GM11168 (cell line): ENCODE measurements at regions not wholly inside any gene's neighbourhood (a gene's known extent, or its start where the extent isn't known, plus 50 kb on each side); places are given as distances from the start of the nearest gene placed in this dataset.

Source experiments
- in situ Hi-C: fragments of 300-500 bp; cut with MboI; formaldehyde crosslinking; loops from one replicate; pipeline ENCODE4 v1.12.0; 2022; ENCODE audit warnings: low sequenced_read_pairs; ENCODE audit not compliant: unreplicated experiment

GRCh38 chr1:163864207-163864606, 542.5 kb downstream of the NUF2 start:
- in situ Hi-C loops: no loop called here

- in situ Hi-C loops: no loop called here
Observed at GRCh38 chr1:163866564-163866963, 544.8 kb downstream of the NUF2 start.

- in situ Hi-C loops: no loop called here
Observed at GRCh38 chr1:163870666-163871065, 548.9 kb downstream of the NUF2 start.

GRCh38 chr1:163872067-163872466, 550.3 kb downstream of the NUF2 start:
- in situ Hi-C loops: no loop called here

- in situ Hi-C loops: no loop called here
Observed at GRCh38 chr1:163874070-163874469, 552.3 kb downstream of the NUF2 start.

- in situ Hi-C loops: no loop called here
Observed at GRCh38 chr1:163875200-163875926, 553.6 kb downstream of the NUF2 start.

- in situ Hi-C loops: no loop called here
Observed at GRCh38 chr1:163875927-163876320, 554.2 kb downstream of the NUF2 start.

- in situ Hi-C loops: no loop called here
Observed at GRCh38 chr1:163876546-163876945, 554.8 kb downstream of the NUF2 start.

GRCh38 chr1:163877016-163877415, 555.3 kb downstream of the NUF2 start:
- in situ Hi-C loops: no loop called here

GRCh38 chr1:163885510-163885909, 563.8 kb downstream of the NUF2 start:
- in situ Hi-C loops: no loop called here

- in situ Hi-C loops: no loop called here
Observed at GRCh38 chr1:163896001-163896400, 574.2 kb downstream of the NUF2 start.

- in situ Hi-C loops: no loop called here
Observed at GRCh38 chr1:163897412-163898155, 575.8 kb downstream of the NUF2 start.

GRCh38 chr1:163906283-163906682, 584.5 kb downstream of the NUF2 start:
- in situ Hi-C loops: no loop called here

- in situ Hi-C loops: no loop called here
Observed at GRCh38 chr1:163912170-163912884, 590.6 kb downstream of the NUF2 start.

GRCh38 chr1:163914785-163915413, 593.1 kb downstream of the NUF2 start:
- in situ Hi-C loops: no loop called here

GRCh38 chr1:163922743-163923201, 601.0 kb downstream of the NUF2 start:
- in situ Hi-C loops: no loop called here

- in situ Hi-C loops: no loop called here
Observed at GRCh38 chr1:163924041-163924440, 602.3 kb downstream of the NUF2 start.

GRCh38 chr1:163927493-163927892, 605.7 kb downstream of the NUF2 start:
- in situ Hi-C loops: no loop called here

- in situ Hi-C loops: no loop called here
Observed at GRCh38 chr1:163928069-163928468, 606.3 kb downstream of the NUF2 start.

- in situ Hi-C loops: no loop called here
Observed at GRCh38 chr1:163928651-163929050, 606.9 kb downstream of the NUF2 start.

GRCh38 chr1:163932901-163933300, 611.1 kb downstream of the NUF2 start:
- in situ Hi-C loops: no loop called here
